GM03348 (cell line): ENCODE measurements at regions not wholly inside any gene's neighbourhood (a gene's known extent, or its start where the extent isn't known, plus 50 kb on each side); places are given as distances from the start of the nearest gene placed in this dataset.
A peak's percentile ranks its signal among the peaks of the same experiment; 100 is the strongest.
"Not testable (repeated sequence)": the region's sequence is repeated elsewhere in the genome, so short reads cannot be mapped to it uniquely, and the experiment has no call there.

Source experiments
- DNase-seq: peaks from one replicate; pipeline ENCODE4 v3.0.0; 2012; ENCODE audit warnings: low spot score

- DNase-seq = no peak
Observed at GRCh38 chr4:63296773-63297172, 1112.5 kb downstream of the TECRL start.

GRCh38 chr4:63275491-63275890 is 1133.8 kb downstream of the TECRL start:
- DNase-seq = peak; percentile 2

GRCh38 chr4:63269156-63269555 is 1140.1 kb downstream of the TECRL start:
- no peak for DNase-seq

GRCh38 chr4:63233671-63234070 is 1175.6 kb downstream of the TECRL start:
- no peak for DNase-seq

DNA sequence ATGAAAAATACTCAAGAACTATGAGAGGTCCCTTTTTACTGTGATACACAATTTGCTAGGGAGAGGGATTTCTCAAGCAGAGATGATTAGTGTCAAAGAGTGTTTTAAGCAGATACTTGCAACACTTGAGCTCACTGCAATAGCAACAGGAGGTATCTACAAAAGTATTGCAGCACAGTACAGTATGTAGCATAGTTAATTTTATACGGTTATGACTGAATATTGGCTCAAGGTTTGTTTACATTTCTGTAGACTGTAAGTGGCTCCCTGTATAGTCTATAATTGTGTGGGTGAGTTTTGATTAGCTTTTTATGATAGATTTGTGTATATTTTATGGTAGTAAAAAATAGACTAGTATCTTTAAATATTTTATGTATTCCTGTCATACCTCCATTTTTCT is 1177.2 kb downstream of the TECRL start:
- no peak for DNase-seq

DNA sequence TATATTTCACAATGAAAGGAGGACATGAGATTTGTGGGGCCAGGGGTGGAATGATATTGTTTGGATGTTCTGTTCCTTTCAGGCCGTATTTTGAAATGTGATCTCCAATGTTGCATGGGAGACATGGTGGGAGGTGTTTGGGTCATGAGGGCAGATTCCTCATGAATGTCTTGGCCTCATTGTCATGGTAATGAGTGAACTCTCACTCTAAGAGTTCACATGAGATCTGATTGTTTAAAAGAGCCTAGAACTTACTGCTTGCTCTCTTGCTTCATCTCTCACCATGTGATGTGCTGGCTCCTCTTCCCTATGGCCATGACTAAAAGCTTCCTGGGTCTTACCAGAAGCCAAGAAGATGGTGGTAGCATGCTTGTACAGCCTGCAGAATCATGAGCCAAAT is 1183.0 kb downstream of the TECRL start:
- DNase-seq = no peak

GRCh38 chr4:63222466-63222865 is 1186.8 kb downstream of the TECRL start:
- no peak for DNase-seq

DNA sequence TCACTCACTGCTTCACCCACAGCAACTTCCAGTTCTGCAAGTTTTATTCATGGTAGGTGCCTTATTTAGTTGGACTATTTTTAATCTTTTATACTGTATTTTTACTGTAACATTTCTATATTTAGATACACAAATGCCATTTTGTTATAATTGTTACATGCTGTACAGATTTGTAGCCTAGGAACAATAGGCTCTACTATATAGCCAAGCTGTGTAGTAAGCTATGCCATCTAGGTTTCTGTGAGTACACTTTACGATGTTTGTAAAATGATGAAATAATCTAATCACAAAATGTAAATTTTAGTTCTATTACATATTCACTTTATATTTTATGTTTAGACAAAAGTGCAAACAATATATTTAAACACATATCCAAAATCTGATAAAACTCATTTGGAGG is 1187.8 kb downstream of the TECRL start:
- no peak for DNase-seq

DNA sequence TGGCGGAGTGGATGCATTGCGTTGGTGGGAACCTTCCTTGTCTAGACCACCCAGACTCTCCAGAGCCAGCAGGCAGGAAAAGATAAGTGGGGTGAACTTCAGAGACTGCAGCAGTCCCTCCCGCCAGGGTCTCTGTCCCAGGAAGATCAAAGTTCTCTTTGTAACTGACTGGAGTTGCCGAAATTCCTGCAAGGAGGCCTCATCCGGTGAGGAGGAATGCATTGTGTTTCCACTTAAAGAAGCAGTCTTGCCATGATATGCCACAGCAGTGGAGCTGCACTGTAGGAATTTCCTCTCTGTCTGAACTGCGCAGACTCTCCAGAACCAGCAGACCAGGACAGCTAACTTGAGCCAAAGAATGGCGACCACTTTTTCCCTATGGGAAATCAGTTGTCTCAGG is 1190.4 kb downstream of the TECRL start:
- no peak for DNase-seq

DNA sequence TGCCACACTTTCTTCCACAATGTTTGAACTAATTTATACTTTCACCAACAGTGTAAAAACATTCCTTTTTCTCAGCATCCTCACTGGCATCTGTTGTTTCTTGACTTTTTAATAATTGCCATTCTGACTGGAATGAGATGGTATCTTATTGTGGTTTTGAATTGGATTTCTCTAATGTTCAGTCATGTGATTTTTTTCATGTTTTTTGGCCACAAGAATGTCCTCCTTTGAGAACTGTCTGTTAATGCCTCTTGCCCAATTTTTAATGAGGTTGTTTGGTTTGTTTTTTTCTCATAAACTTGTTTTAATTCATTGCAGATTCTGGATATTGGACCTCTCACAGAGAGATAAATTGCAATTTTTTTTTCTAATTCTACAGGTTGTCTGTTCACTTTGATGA is 1195.2 kb downstream of the TECRL start:
- DNase-seq = no peak

- DNase-seq = no peak
Observed at GRCh38 chr4:63211776-63212479, 1197.3 kb downstream of the TECRL start.

DNA sequence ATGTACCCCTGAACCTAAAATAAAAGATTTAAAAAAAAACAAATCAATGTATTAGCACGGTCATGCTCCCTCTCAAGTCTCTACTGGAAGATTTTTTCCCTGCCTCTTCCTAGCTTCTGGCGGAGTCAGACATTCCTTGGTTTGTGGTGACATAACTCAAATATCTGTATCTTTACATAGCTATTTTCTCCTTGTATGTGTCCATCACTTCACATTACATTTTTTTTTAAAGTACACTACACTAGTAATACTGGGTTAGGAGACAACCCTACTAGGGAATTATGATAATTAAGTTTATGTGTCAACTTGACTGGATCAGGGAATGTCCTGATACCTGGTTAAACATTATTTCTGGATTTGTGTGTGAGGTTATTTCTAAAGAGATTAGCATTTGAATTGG is 1197.9 kb downstream of the TECRL start:
- DNase-seq = no peak

GRCh38 chr4:63193029-63193428 is 1216.2 kb downstream of the TECRL start:
- not testable (repeated sequence) for DNase-seq

DNA sequence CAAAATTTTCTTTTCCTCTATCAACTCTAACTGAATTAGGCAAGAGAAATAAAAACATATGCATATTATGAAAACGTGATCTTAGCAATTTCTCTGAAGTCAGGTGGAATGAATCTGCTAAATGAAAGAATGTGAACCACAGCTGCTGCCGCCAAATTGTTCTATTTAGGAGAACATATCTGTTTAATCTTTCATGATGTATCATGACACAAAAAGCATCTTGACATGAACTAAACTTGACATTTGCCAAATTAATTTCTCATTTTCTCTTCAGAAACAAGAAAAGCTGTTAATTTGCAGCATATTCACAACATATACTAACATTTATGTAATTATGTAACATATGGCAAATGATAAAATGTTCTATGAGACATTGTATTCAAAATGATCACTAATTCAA is 1237.9 kb downstream of the TECRL start:
- DNase-seq = no peak

GRCh38 chr4:63170923-63171322 is 1238.3 kb downstream of the TECRL start:
- no peak for DNase-seq

- DNase-seq = no peak
Observed at GRCh38 chr4:63169836-63170235, 1239.4 kb downstream of the TECRL start.

DNA sequence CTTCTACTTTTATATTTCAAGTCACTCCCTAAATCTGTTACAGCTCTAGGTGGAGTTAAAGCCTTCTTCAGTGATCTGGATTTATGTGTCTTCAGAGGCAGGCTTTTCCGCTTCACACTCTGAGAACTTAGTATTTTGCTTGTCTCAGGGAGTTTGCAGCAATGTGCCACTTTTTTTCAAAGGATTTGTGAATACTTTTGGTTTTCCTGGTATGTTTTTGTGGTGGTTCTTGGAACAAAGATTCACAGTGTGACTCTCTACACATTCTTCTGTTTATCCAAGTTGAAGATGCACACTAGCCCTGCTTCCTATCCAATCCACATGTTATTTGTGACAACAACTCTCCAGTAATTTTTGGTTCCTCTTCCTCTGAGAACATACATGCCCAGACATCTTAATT is 1253.7 kb downstream of the TECRL start:
- DNase-seq = no peak

GRCh38 chr4:63123441-63123840 is 1285.8 kb downstream of the TECRL start:
- DNase-seq = no peak

DNA sequence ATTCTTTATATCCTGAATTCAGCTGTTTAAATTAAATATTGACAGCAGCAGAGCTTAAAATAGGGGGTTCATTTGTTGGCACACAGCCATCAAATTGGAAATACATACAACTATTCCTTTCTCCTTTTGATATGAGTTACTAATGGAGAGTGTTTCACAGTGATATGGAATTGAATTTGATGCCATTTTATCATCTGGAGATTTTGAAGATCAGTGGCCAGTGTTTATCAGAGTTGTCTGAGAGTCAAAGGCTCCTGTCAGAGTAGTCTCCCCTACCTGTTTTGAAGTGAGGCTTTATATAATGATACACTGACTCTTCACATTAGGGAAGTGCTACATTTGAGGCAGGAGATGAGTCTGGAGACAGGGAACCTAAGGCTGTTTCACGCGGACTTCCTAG is 1286.3 kb downstream of the TECRL start:
- no peak for DNase-seq

- no peak for DNase-seq
Observed at GRCh38 chr4:63106600-63106999, 1302.7 kb downstream of the TECRL start.

DNA sequence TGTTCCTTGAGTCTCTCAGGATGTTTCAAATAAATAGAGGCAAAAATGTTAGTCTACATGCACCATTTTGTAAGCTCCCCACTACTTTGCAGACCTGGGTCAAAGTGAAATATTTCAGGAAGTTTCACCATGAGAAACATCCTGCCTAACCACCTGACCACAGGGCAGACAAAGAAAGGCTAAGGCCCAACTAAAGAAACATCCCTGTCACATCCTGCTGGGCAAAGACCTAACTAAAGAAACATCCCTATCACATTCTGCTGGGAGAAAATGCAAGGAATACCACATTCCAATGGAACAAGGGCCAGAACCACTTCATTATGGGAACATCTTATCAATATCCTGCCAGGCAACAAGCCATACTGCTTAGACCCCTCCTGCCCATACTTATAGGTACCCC is 1303.4 kb downstream of the TECRL start:
- no peak for DNase-seq

DNA sequence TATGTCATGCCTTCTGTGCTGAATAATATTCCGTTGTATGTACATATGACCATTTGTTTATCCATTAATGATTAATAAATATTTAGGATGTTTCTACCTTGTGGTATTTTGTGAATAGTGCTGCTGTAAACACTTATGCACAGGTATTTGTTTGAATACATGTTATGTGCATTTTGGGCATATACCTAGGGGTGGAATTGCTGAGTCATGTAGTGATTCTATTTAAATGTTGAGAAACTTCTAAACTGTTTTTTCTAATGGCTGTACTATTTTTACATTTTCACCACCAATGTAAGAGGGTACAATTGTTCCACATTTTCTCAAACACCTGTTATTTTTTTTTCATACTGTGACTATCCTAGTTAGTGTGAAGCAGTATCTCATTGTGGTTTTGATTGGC is 1318.6 kb downstream of the TECRL start:
- DNase-seq = no peak

DNA sequence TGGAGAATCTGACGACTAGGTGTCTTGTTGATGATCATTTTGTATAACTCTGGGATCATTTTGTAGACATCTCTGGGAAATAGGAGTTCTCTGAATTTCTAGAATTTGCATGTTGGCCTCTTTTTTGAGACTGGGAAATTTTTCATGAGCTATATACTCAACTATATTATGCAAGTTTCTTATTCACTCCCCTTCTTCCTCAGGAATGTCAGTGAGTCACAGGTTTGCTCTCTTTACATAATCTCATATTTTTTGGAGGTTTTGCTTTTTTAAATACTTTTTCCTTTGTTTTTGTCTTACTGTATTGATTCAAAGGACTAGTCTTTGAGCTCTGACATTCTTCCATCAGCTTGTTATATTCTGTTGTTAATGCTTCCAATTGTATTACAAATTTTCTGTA is 1324.2 kb downstream of the TECRL start:
- DNase-seq = no peak

- DNase-seq = no peak
Observed at GRCh38 chr4:63080934-63081333, 1328.3 kb downstream of the TECRL start.

DNA sequence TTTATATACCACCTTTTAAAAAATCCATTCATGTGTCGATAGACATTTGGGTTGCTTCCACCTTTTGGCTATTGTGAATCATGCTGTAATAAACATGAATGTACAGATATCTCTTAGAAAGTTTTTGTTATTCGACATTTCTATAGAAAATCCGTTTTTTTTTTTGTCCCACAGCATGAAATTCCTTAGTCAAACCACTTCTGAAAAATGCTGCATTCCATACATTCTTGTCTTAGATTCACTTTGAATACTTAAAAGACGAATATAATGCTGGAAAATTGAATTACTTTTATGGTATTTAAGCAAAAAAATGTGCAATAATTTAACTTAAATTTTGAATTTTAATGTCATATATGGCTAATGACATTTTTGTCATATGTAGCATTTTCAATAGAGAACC is 1345.5 kb downstream of the TECRL start:
- no peak for DNase-seq
